Retinal pigment epithelial cell (primary cell): ENCODE measurements at regions not wholly inside any gene's neighbourhood (a gene's known extent, or its start where the extent isn't known, plus 50 kb on each side); places are given as distances from the start of the nearest gene placed in this dataset.
"Not testable (repeated sequence)": the region's sequence is repeated elsewhere in the genome, so short reads cannot be mapped to it uniquely, and the experiment has no call there.

Experiments
- DNase-seq: peaks from one replicate; pipeline ENCODE4 v3.0.0-alpha.2; 2010; ENCODE audit warnings: low read depth
- H3K4me3 ChIP-seq: 2 replicates; pipeline ENCODE4 v1.5.1; 2011; ENCODE audit warnings: mild to moderate bottlenecking, low read length, control low read depth, moderate library complexity
- CTCF ChIP-seq: conservative IDR thresholded peaks from 2 replicates; pipeline ENCODE4 v1.5.1; 2011; ENCODE audit warnings: low read depth, low read length, control low read depth, inconsistent platforms

- DNase-seq, result no peak
- H3K4me3 ChIP-seq, result no peak overlapping the region
- TF ChIP-seq CTCF, result no peak
Observed at GRCh38 chr20:48400009-48400408, 427.8 kb downstream of the PREX1 start.

- no peak for DNase-seq
- no peak for TF ChIP-seq CTCF
- H3K4me3 ChIP-seq, result no peak overlapping the region
Observed at GRCh38 chr20:48398506-48399449, 429.0 kb downstream of the PREX1 start.

- DNase-seq, H3K4me3 ChIP-seq: not testable (repeated sequence)
Observed at GRCh38 chr20:48396981-48397861, 430.6 kb downstream of the PREX1 start.

GRCh38 chr20:48395816-48396546, 431.8 kb downstream of the PREX1 start:
- no peak for DNase-seq
- H3K4me3 ChIP-seq, result no peak overlapping the region
- no peak for TF ChIP-seq CTCF

- H3K4me3 ChIP-seq, result no peak overlapping the region
- DNase-seq, result no peak
- TF ChIP-seq CTCF, result no peak
Observed at GRCh38 chr20:48394415-48395081, 433.3 kb downstream of the PREX1 start.

GRCh38 chr20:48393737-48394314, 434.0 kb downstream of the PREX1 start:
- TF ChIP-seq CTCF, result no peak
- no peak for DNase-seq
- no peak overlapping the region for H3K4me3 ChIP-seq
